ENCODE measurements at regions not wholly inside any gene's neighbourhood (a gene's known extent, or its start where the extent isn't known, plus 50 kb on each side); places are given as distances from the start of the nearest gene placed in this dataset.
"Not testable (repeated sequence)": the region's sequence is repeated elsewhere in the genome, so short reads cannot be mapped to it uniquely, and the experiment has no call there.

GRCh38 chr11:11004069-11004468 is 146.2 kb upstream of the ZBED5 start:
- no peak for DNase-seq (ENCODE audit: low read depth)

DNA sequence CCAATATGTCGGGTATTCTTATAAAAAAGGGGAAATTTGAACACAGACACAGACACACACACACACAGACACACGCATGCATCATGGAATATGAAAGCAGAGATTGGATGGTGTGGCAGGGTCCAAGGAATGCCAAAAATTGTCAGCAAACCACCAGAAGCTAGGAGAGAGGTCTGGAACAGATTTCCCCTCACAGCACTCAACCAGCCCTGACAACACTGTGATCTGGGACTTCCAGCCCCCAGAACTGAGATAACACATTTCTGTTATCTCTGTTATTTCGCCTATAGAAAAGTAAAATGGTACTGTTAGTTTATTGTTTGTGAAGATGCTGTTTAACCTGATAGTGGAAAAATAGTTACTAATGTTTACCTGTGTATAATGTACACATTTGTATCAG is 145.4 kb upstream of the ZBED5 start:
- DNase-seq (ENCODE audit: low read depth): no peak

GRCh38 chr11:11000579-11001283 is 142.9 kb upstream of the ZBED5 start:
- DNase-seq (ENCODE audit: low read depth): no peak

DNA sequence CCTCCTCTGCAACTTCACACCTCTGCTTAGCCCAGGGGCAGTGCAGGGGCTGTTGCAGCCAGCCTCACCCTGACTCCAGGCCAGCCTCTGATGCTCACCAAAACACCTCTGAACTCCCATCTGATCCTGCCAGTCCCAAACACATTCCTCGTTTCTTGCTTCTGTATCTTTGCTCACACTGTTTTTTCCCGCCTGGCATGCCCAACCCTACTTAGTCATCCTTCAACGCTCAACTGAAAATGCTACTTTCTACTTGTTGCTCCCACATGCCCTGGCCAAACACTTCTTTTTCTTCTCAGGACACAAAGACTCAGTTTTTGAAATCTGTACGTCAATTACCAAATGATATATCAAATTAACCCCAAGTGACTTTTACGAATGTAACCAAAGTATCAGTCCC is 140.8 kb upstream of the ZBED5 start:
- no peak for DNase-seq (ENCODE audit: low read depth)

- DNase-seq (ENCODE audit: low read depth): no peak
Observed at GRCh38 chr11:10996678-10997077, 138.8 kb upstream of the ZBED5 start.

GRCh38 chr11:10993640-10994039 is 135.8 kb upstream of the ZBED5 start:
- DNase-seq (ENCODE audit: low read depth): no peak

DNA sequence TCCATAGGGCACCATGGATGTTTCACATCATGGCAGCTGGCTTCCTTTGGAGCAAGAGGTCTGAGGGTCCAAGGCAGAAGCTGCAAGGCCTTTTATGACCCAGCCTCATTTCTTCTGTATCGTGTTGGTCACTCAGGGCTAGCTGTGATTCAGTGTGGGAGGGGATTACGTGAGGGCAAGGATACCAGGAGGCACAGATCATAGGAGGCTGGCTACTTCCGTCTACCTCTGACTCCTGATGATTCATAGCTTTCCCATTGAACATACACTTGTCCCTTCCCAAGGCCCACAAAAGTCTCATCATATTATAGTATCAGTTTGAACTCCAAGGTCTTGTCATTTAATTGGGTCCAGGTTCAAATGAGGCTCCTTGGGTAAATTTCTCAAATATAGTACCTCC is 135.3 kb upstream of the ZBED5 start:
- peak; percentile 40 for DNase-seq (ENCODE audit: low read depth)

DNA sequence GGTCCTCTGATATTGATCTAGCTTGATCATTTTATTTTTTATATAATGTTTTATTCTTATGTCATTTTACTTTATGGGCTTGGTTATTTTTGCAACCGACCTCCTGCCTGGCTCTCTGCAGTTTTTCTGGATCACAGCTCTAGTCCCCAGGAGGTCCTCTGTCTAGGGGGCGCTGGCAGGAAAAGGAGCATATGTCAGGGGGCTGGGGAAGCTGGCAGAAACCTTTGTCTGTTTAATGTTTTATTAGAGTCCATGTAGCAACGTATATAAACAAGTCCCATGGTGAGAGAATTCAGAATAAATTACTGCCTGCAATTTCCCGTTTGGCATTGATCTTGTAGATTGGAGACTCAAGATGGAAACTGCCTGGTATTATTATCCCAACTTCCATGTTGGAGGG is 133.5 kb upstream of the ZBED5 start:
- no peak for DNase-seq (ENCODE audit: low read depth)

GRCh38 chr11:10990637-10991193 is 132.9 kb upstream of the ZBED5 start:
- peak; percentile 10 for DNase-seq (ENCODE audit: low read depth)

- DNase-seq (ENCODE audit: low read depth): no peak
Observed at GRCh38 chr11:10990160-10990559, 132.3 kb upstream of the ZBED5 start.

DNA sequence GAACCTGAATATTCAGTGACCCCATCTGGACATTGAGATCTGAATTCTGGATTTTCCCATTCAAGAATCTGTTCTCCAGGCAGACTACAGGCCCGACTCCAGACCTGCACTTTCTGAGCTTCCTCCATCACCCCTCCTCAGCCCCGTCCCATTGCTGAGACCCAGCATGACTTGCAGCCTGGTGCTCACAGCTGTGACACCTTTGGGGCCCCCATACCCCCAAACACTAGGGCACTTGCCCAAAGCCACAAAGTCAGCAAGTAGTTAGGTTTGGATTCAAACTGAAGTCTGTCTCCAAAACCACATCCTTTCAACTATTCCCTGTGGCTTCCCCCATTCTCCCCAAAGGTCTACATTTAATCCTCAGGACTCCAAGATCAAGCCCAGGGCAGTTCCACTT is 128.2 kb upstream of the ZBED5 start:
- no peak for DNase-seq (ENCODE audit: low read depth)

- no peak for DNase-seq (ENCODE audit: low read depth)
Observed at GRCh38 chr11:10984742-10985141, 126.9 kb upstream of the ZBED5 start.

DNA sequence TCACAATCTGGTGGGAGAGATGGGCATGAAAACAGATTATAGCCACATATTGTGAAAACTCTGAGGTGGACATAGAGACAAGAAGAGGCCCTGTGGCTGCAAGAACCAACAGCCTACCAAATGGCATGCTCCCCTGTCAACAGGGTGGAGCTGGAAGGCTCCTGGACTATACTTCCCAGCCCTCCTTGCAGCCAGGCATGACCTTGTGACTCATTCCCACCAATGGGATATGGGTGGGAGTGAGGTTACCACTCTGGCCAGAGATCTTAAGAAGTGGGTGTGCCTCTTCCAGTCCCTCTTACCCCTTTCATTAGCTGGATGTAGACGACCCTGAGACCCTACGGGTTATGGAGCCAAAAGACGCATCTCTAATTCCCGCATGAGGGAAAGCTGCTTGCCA is 126.4 kb upstream of the ZBED5 start:
- no peak for DNase-seq (ENCODE audit: low read depth)

DNA sequence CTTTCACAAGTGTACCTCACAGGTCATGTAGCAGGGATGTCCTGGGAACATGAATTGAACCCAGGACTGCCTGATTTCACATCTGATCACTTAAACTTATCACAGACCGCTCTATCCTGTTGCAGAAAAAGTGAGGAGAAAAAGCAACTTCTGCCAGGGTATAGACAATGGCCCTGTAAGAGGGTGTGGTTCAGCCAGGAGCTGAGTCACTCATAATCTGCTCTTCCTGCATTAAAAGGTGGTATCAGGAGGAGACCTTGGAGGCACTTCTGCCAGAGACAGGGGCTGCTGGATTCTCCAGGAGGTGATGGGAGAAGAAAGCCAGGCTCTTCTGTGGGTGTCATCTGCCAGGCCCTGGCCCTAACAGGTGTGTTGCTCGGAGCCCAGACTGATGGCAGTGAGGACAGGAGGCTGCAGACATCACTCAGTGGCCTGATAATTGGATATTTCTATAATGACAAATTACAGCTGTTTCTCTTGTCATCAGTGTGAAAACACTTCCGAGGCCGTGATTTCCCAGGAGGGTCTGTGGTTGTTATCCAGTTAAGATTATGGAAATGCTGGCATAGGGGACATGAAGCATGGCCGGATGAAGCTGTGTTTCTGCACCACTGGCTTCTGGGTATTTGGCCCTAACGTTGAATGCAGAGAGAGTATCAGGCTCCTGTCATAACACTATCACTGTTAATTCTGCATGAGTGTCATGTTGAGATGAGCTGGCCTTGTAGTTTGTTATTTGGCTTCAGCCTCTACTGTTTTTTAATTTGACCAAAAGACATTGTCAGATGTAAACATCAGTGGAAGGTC is 125.1 kb upstream of the ZBED5 start:
- no peak for DNase-seq (ENCODE audit: low read depth)

- DNase-seq (ENCODE audit: low read depth): no peak
Observed at GRCh38 chr11:10979529-10979928, 121.7 kb upstream of the ZBED5 start.

GRCh38 chr11:10978198-10978597 is 120.3 kb upstream of the ZBED5 start:
- no peak for DNase-seq (ENCODE audit: low read depth)

- DNase-seq (ENCODE audit: low read depth): peak; percentile 8
Observed at GRCh38 chr11:10975287-10975721, 117.5 kb upstream of the ZBED5 start.

GRCh38 chr11:10973416-10973815 is 115.6 kb upstream of the ZBED5 start:
- no peak for DNase-seq (ENCODE audit: low read depth)

DNA sequence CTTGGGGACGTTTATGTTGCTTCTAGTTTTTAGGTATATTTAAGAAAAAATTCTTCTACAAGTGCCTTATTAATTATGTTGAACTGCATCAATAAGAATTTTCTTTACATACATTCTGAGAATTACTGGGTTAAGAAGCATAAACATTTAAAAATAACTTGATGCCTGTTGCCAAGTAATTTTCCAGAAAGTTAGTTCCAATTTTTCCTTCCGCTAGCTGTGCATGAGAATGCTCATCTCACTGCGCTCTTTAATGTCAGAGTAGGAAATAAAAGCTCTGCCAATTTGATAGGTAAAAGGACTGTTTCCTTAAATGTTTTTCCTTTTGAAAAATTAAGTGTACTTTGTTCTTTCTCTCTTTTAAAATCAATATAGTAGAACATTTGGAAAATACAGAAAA is 113.1 kb upstream of the ZBED5 start:
- no peak for DNase-seq (ENCODE audit: low read depth)

GRCh38 chr11:10969387-10969786 is 111.5 kb upstream of the ZBED5 start:
- DNase-seq (ENCODE audit: low read depth): no peak

DNA sequence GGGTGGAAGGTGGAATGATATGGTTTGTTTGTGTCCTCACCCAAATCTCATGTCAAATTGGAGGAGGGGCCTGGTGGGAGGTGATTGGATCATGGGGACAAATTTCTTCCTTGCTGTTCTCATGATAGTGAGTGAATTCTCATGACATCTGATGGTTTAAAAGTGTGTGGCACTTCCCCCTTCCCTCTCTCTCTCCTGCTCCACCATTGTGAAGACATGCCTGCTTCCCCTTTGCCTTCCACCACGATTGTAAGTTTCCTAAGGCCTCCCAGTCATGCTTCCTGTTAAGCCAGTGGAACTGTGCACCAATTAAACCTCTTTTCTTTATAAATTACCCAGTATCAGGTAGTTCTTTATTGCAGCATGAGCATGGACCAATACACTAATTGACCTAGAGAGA is 99.0 kb upstream of the ZBED5 start:
- not testable (repeated sequence) for DNase-seq (ENCODE audit: low read depth)

GRCh38 chr11:10955616-10956015 is 97.8 kb upstream of the ZBED5 start:
- no peak for DNase-seq (ENCODE audit: low read depth)

DNA sequence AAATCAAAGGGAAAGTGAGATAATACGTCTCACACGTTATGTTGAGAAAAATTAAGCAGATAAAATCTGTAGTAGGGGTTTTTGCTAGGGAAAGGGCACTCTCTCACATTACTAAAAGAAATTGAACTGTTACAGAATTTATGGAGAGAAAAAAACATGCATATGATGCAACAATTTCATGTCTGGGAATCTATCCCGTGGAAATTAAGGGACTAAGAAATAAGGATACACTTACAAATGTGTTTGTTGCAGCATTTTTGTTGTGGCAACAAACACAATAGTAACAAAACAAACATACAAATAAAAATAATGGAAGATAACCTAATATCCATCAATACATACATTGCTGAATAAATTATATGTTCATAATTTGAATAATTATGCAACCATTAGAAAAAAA is 96.3 kb upstream of the ZBED5 start:
- no peak for DNase-seq (ENCODE audit: low read depth)
